HepG2 (cell line): ENCODE measurements at regions not wholly inside any gene's neighbourhood (a gene's known extent, or its start where the extent isn't known, plus 50 kb on each side); places are given as distances from the start of the nearest gene placed in this dataset.

Experiments
- ARNT2 ChIP-seq: sonication (generic); formaldehyde crosslinking; IDR thresholded peaks from 2 replicates; pipeline ENCODE4 v1.8.0; 2022; ENCODE audit warnings: mild to moderate bottlenecking, low read depth, missing genetic modification reagents, moderate library complexity
- CEBPB ChIP-seq: IDR thresholded peaks from 2 replicates; pipeline ENCODE4 v1.6.1; 2011; ENCODE audit warnings: low read depth, low read length, improper control_type of control experiment, borderline replicate concordance
- ELF3 ChIP-seq: IDR thresholded peaks from 2 replicates; pipeline ENCODE4 v1.6.1; 2016; ENCODE audit warnings: missing genetic modification reagents, missing compliant biosample characterization
- MXD4 ChIP-seq: IDR thresholded peaks from 2 replicates; pipeline ENCODE4 v1.6.1; 2016; ENCODE audit warnings: mild to moderate bottlenecking, missing biosample characterization, missing genetic modification reagents
- PITX1 ChIP-seq: sonication (generic); formaldehyde crosslinking; IDR thresholded peaks from 2 replicates; pipeline ENCODE4 v1.5.1; 2020; ENCODE audit warnings: mild to moderate bottlenecking, missing genetic modification reagents
- SNAPC2 ChIP-seq: sonication (generic); formaldehyde crosslinking; IDR thresholded peaks from 2 replicates; pipeline ENCODE4 v1.8.1; 2022; ENCODE audit warnings: mild to moderate bottlenecking, missing genetic modification reagents
- SRF ChIP-seq: IDR thresholded peaks from 2 replicates; pipeline ENCODE4 v1.6.1; 2011; ENCODE audit warnings: mild to moderate bottlenecking, low read depth, low read length, moderate library complexity
- ZC3H13 ChIP-seq: sonication (generic); formaldehyde crosslinking; IDR thresholded peaks from 2 replicates; pipeline ENCODE4 v1.8.1; 2023; ENCODE audit warnings: mild to moderate bottlenecking, missing genetic modification reagents, moderate library complexity
- ZMYM2 ChIP-seq: sonication (generic); formaldehyde crosslinking; IDR thresholded peaks from 2 replicates; pipeline ENCODE4 v1.8.0; 2022; ENCODE audit warnings: mild to moderate bottlenecking, missing genetic modification reagents
- ZNF274 ChIP-seq: sonication (generic); formaldehyde crosslinking; IDR thresholded peaks from 2 replicates; pipeline ENCODE4 v1.5.1; 2020; ENCODE audit warnings: mild to moderate bottlenecking, missing genetic modification reagents
- TF ChIP-seq, protein P1 (sequence below): sonication (generic); formaldehyde crosslinking; IDR thresholded peaks from 2 replicates; pipeline ENCODE4 v1.4.0; 2020; ENCODE audit warnings: missing genetic modification reagents
- TF ChIP-seq, protein P2 (sequence below): IDR thresholded peaks from 2 replicates; pipeline ENCODE4 v1.6.1; 2016
- TF ChIP-seq, protein P3 (sequence below): sonication (generic); formaldehyde crosslinking; IDR thresholded peaks from 2 replicates; pipeline ENCODE4 v1.5.0; 2020; ENCODE audit warnings: mild to moderate bottlenecking, missing genetic modification reagents
- TF ChIP-seq, protein P4 (sequence below): IDR thresholded peaks from 2 replicates; pipeline ENCODE4 v1.6.1; 2016; ENCODE audit warnings: missing compliant biosample characterization, missing genetic modification reagents, borderline replicate concordance
- TF ChIP-seq, protein P5 (sequence below): sonication (generic); formaldehyde crosslinking; IDR thresholded peaks from 2 replicates; pipeline ENCODE4 v1.4.0; 2020; ENCODE audit warnings: missing genetic modification reagents, borderline replicate concordance
- TF ChIP-seq, protein P6 (sequence below): sonication (generic); formaldehyde crosslinking; conservative IDR thresholded peaks from 2 replicates; pipeline ENCODE4 v1.8.1; 2023; ENCODE audit warnings: missing genetic modification reagents
- TF ChIP-seq, protein P7 (sequence below): sonication (generic); formaldehyde crosslinking; IDR thresholded peaks from 2 replicates; pipeline ENCODE4 v1.4.0; 2020; ENCODE audit warnings: missing genetic modification reagents

DNA sequence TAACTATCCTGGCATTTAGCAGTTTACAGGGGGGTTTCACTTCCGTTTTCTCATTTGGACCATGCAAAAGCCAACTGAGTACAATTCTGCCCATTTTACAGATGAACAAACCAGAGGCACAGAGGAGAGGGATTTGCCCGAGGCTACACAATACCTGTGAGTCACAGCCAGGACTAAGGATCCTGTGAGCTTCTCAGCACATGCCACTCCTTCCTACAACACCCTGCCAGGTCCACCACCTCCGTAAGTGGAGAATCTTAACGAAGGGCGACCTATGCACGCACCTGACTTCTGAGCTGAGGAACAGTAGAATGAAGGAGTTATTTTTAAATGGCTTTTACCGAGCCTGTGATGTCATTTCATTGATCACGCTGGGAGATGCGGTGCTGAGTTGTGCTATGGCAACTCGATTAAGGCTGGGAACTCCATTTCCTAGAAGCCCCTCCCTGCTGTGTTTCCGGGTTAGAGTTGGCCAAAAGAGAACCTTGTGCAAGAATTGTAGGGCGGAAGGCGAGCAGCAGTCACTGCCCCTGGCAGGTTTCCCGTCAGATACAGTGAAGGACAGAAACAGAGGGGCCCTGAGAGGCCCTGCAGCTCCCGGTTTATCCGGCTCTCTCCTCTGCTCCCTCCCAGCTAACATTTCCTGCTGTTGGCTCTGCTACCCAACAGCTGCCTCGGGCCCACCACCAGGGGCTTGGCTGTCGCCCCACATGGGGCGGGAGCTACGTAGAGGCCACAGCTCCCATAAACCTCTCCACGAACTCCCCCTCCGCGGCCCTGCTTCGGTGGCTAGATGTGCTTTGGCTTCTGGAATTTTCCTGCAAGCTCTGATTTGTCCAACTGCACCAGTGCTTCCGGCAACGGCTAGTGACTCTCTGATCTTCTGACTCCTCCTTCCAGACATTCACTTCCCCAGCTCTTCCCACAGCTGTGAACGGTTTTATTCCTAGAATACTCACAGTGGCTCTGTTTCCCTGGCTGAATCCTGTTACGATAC, 75.1 kb upstream of the USP9X start (continued):
- TF ChIP-seq, protein P1, sequence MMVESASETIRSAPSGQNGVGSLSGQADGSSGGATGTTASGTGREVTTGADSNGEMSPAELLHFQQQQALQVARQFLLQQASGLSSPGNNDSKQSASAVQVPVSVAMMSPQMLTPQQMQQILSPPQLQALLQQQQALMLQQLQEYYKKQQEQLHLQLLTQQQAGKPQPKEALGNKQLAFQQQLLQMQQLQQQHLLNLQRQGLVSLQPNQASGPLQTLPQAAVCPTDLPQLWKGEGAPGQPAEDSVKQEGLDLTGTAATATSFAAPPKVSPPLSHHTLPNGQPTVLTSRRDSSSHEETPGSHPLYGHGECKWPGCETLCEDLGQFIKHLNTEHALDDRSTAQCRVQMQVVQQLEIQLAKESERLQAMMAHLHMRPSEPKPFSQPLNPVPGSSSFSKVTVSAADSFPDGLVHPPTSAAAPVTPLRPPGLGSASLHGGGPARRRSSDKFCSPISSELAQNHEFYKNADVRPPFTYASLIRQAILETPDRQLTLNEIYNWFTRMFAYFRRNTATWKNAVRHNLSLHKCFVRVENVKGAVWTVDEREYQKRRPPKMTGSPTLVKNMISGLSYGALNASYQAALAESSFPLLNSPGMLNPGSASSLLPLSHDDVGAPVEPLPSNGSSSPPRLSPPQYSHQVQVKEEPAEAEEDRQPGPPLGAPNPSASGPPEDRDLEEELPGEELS (CRISPR knock-in tag), result peak; percentile 58
- TF ChIP-seq, protein P2, sequence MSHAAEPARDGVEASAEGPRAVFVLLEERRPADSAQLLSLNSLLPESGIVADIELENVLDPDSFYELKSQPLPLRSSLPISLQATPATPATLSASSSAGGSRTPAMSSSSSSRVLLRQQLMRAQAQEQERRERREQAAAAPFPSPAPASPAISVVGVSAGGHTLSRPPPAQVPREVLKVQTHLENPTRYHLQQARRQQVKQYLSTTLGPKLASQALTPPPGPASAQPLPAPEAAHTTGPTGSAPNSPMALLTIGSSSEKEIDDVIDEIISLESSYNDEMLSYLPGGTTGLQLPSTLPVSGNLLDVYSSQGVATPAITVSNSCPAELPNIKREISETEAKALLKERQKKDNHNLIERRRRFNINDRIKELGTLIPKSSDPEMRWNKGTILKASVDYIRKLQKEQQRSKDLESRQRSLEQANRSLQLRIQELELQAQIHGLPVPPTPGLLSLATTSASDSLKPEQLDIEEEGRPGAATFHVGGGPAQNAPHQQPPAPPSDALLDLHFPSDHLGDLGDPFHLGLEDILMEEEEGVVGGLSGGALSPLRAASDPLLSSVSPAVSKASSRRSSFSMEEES (CRISPR knock-in tag), result no peak
- TF ChIP-seq ARNT2 (no peak), SRF (no peak), CEBPB (peak; percentile 88), ZMYM2 (CRISPR knock-in tag) (no peak), ZNF274 (CRISPR knock-in tag) (no peak), MXD4 (no peak), PITX1 (peak; percentile 15; the same call in 1 of the 2 replicates), ZC3H13 (CRISPR knock-in tag) (no peak), ELF3 (peak; percentile 95), SNAPC2 (no peak)
- TF ChIP-seq, protein P3, sequence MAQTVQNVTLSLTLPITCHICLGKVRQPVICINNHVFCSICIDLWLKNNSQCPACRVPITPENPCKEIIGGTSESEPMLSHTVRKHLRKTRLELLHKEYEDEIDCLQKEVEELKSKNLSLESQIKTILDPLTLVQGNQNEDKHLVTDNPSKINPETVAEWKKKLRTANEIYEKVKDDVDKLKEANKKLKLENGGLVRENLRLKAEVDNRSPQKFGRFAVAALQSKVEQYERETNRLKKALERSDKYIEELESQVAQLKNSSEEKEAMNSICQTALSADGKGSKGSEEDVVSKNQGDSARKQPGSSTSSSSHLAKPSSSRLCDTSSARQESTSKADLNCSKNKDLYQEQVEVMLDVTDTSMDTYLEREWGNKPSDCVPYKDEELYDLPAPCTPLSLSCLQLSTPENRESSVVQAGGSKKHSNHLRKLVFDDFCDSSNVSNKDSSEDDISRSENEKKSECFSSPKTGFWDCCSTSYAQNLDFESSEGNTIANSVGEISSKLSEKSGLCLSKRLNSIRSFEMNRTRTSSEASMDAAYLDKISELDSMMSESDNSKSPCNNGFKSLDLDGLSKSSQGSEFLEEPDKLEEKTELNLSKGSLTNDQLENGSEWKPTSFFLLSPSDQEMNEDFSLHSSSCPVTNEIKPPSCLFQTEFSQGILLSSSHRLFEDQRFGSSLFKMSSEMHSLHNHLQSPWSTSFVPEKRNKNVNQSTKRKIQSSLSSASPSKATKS (CRISPR knock-in tag), result no peak
- TF ChIP-seq, protein P4, sequence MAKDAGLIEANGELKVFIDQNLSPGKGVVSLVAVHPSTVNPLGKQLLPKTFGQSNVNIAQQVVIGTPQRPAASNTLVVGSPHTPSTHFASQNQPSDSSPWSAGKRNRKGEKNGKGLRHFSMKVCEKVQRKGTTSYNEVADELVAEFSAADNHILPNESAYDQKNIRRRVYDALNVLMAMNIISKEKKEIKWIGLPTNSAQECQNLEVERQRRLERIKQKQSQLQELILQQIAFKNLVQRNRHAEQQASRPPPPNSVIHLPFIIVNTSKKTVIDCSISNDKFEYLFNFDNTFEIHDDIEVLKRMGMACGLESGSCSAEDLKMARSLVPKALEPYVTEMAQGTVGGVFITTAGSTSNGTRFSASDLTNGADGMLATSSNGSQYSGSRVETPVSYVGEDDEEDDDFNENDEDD, result no peak
- TF ChIP-seq, protein P5, sequence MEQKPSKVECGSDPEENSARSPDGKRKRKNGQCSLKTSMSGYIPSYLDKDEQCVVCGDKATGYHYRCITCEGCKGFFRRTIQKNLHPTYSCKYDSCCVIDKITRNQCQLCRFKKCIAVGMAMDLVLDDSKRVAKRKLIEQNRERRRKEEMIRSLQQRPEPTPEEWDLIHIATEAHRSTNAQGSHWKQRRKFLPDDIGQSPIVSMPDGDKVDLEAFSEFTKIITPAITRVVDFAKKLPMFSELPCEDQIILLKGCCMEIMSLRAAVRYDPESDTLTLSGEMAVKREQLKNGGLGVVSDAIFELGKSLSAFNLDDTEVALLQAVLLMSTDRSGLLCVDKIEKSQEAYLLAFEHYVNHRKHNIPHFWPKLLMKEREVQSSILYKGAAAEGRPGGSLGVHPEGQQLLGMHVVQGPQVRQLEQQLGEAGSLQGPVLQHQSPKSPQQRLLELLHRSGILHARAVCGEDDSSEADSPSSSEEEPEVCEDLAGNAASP (CRISPR knock-in tag), result no peak
- TF ChIP-seq, protein P6, sequence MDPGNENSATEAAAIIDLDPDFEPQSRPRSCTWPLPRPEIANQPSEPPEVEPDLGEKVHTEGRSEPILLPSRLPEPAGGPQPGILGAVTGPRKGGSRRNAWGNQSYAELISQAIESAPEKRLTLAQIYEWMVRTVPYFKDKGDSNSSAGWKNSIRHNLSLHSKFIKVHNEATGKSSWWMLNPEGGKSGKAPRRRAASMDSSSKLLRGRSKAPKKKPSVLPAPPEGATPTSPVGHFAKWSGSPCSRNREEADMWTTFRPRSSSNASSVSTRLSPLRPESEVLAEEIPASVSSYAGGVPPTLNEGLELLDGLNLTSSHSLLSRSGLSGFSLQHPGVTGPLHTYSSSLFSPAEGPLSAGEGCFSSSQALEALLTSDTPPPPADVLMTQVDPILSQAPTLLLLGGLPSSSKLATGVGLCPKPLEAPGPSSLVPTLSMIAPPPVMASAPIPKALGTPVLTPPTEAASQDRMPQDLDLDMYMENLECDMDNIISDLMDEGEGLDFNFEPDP (CRISPR knock-in tag), result no peak
- TF ChIP-seq, protein P7, sequence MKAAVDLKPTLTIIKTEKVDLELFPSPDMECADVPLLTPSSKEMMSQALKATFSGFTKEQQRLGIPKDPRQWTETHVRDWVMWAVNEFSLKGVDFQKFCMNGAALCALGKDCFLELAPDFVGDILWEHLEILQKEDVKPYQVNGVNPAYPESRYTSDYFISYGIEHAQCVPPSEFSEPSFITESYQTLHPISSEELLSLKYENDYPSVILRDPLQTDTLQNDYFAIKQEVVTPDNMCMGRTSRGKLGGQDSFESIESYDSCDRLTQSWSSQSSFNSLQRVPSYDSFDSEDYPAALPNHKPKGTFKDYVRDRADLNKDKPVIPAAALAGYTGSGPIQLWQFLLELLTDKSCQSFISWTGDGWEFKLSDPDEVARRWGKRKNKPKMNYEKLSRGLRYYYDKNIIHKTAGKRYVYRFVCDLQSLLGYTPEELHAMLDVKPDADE (CRISPR knock-in tag), result no peak
